M059J (cell line): ENCODE measurements at regions not wholly inside any gene's neighbourhood (a gene's known extent, or its start where the extent isn't known, plus 50 kb on each side); places are given as distances from the start of the nearest gene placed in this dataset.

Source experiments
- DNase-seq: peaks from one replicate; pipeline ENCODE4 v3.0.0-alpha.2; 2012; ENCODE audit warnings: low read depth

GRCh38 chr22:44402196-44403111 is 89.7 kb upstream of the SHISAL1 start:
- DNase-seq = no peak

- no peak for DNase-seq
Observed at GRCh38 chr22:44401783-44402110, 89.0 kb upstream of the SHISAL1 start.

- peak; percentile 33 for DNase-seq
Observed at GRCh38 chr22:44400763-44401060, 88.0 kb upstream of the SHISAL1 start.

- DNase-seq = no peak
Observed at GRCh38 chr22:44399906-44400762, 87.4 kb upstream of the SHISAL1 start.

GRCh38 chr22:44398856-44399837 is 86.4 kb upstream of the SHISAL1 start:
- DNase-seq = no peak

- DNase-seq = no peak
Observed at GRCh38 chr22:44396727-44397722, 84.3 kb upstream of the SHISAL1 start.

GRCh38 chr22:44396021-44396726 is 83.4 kb upstream of the SHISAL1 start:
- no peak for DNase-seq

- no peak for DNase-seq
Observed at GRCh38 chr22:44395118-44396005, 82.6 kb upstream of the SHISAL1 start.

- no peak for DNase-seq
Observed at GRCh38 chr22:44394246-44395117, 81.7 kb upstream of the SHISAL1 start.

GRCh38 chr22:44393066-44393465 is 80.3 kb upstream of the SHISAL1 start:
- DNase-seq = no peak

- no peak for DNase-seq
Observed at GRCh38 chr22:44392446-44392921, 79.7 kb upstream of the SHISAL1 start.

- DNase-seq = no peak
Observed at GRCh38 chr22:44391481-44392445, 79.0 kb upstream of the SHISAL1 start.

GRCh38 chr22:44391015-44391414 is 78.3 kb upstream of the SHISAL1 start:
- DNase-seq = no peak

- no peak for DNase-seq
Observed at GRCh38 chr22:44390613-44390970, 77.8 kb upstream of the SHISAL1 start.

- no peak for DNase-seq
Observed at GRCh38 chr22:44389926-44390612, 77.3 kb upstream of the SHISAL1 start.

GRCh38 chr22:44389181-44389580 is 76.4 kb upstream of the SHISAL1 start:
- no peak for DNase-seq
